C4-2B (cell line): ENCODE measurements at regions not wholly inside any gene's neighbourhood (a gene's known extent, or its start where the extent isn't known, plus 50 kb on each side); places are given as distances from the start of the nearest gene placed in this dataset.

Experiments used
- CTCF ChIP-seq: fragments of 450-650 bp; conservative IDR thresholded peaks from 2 replicates; pipeline ENCODE4 v1.5.1; 2017; ENCODE audit warnings: mild to moderate bottlenecking
- ZFX ChIP-seq: fragments of 450-650 bp; IDR thresholded peaks from 2 replicates; pipeline ENCODE4 v1.6.1; 2017

GRCh38 chr11:105215528-105215927, 76.0 kb upstream of the CARD18 start:
- TF ChIP-seq CTCF, result no peak
- TF ChIP-seq ZFX, result no peak
